ENCODE measurements at regions not wholly inside any gene's neighbourhood (a gene's known extent, or its start where the extent isn't known, plus 50 kb on each side); places are given as distances from the start of the nearest gene placed in this dataset.
"Not testable (repeated sequence)": the region's sequence is repeated elsewhere in the genome, so short reads cannot be mapped to it uniquely, and the experiment has no call there.

- DNase-seq (ENCODE audit: low spot score) (no peak), ATAC-seq (ENCODE audit: low FRiP score) (no peak)
- no peak for TF ChIP-seq CTCF (IDR thresholded peaks at IDR 0.05)
Observed at GRCh38 chr5:126677121-126677520, 76.4 kb downstream of the PHAX start.

DNA sequence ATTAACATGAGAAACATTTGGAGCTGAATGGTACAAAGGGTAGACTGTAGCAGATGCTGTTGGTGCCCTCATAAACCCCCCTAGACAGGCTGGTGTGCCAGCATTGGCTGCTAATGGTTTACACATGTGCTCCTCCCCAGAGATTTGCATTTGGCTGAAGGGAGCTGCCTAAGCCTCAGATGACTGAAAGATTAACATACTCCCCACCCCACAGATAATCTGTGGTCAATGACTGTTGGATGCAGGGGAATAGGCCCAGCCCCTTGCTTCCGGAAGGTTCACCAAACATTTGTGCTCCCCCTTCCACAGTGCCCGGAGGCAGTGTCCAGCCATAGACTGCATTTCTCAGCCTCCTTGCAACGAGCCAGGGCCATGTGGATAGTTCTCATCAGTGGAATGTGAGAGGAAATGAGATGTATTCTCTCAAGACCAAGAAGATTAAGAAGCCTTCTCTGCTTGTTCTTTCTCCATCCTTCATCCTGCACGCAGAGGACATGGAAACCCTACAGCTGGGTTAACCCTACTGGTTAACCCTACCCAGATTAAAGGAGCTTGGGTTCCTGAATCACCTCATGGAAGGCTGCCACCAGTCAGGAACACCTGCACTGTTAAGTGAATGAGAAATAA, 79.6 kb downstream of the PHAX start:
- no peak for DNase-seq (ENCODE audit: low spot score)
- ATAC-seq (ENCODE audit: low FRiP score), result no peak
- TF ChIP-seq CTCF (IDR thresholded peaks at IDR 0.05), result no peak

DNA sequence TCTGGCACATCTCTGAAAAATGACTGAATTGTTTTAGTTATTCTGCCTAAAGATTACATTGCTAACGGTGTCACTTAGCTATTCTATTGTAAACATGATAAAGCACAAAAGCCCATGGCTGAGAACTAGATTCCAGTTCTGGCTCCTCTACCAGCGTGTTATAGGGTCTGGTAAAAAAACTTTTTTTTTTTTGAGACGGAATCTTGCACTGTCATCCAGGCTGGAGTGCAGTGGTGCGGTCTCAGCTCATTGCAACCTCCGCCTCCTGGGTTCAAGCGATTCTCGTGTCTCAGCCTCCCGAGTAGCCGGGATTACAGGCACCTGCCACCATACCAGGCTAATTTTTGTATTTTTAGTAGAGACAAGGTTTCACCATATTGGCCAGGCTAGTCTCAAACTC, 80.6 kb downstream of the PHAX start:
- ATAC-seq (ENCODE audit: low FRiP score); DNase-seq (ENCODE audit: low spot score): not testable (repeated sequence)

GRCh38 chr5:126681970-126682369, 81.2 kb downstream of the PHAX start:
- ATAC-seq (ENCODE audit: low FRiP score) (no peak), DNase-seq (ENCODE audit: low spot score) (no peak)
- no peak for TF ChIP-seq CTCF (IDR thresholded peaks at IDR 0.05)

DNA sequence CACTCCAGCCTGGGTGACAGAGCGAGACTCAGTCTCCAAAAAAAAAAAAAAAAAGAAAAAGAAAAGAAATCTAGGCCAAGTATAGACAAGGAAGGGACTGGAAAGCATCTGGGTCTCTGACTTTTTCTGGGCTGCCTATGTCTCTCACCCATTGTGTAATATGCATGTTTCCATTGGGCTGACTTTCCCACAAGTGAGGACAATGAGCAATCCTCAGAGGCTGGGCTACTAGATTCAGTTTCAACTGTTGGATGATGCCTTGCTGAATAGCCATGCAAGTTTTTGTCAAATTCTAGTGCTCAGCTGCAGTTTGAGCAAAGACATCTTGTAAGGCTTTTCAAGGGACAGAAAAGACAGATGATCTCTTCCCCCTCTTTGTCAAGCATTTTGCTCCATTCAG, 82.1 kb downstream of the PHAX start:
- TF ChIP-seq CTCF (IDR thresholded peaks at IDR 0.05), result no peak
- ATAC-seq (ENCODE audit: low FRiP score), result no peak

DNA sequence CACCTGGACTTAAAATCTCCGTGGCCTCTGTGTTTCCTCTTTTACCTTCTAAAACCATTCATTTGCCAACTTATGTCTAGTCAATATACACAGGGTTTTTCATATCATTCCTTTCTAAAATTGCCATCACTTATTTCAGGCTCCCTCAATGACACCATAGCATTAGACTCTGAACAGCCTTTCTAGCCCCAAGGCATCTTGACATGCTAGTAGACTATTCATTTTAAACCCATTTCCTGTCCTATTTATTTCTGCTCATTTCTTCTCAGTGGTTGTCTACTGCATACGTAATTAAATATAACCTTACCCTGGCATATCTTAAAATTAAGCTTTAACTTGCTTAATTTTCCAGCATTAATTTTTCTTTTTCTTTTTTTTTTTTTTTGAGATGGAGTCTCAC, 83.2 kb downstream of the PHAX start:
- TF ChIP-seq CTCF (IDR thresholded peaks at IDR 0.05), result no peak
- no peak for ATAC-seq (ENCODE audit: low FRiP score)

More for the DNA sequence above, 82.1 kb downstream of the PHAX start:
- no peak for DNase-seq (ENCODE audit: low spot score)

GRCh38 chr5:126684656-126685442, 84.1 kb downstream of the PHAX start:
- ATAC-seq (ENCODE audit: low FRiP score); DNase-seq (ENCODE audit: low spot score): not testable (repeated sequence)

More for the DNA sequence above, 83.2 kb downstream of the PHAX start:
- no peak for DNase-seq (ENCODE audit: low spot score)

GRCh38 chr5:126686451-126687126, 85.8 kb downstream of the PHAX start:
- ATAC-seq (ENCODE audit: low FRiP score) (no peak), DNase-seq (ENCODE audit: low spot score) (no peak)
- no peak for TF ChIP-seq CTCF (IDR thresholded peaks at IDR 0.05)
